A673 (cell line): ENCODE measurements at regions not wholly inside any gene's neighbourhood (a gene's known extent, or its start where the extent isn't known, plus 50 kb on each side); places are given as distances from the start of the nearest gene placed in this dataset.
A peak's percentile ranks its signal among the peaks of the same experiment; 100 is the strongest.

Experiments
- BruUV-seq: library from RNA; stranded (reverse); fragments of 400-500 nt; replicated peaks from 2 replicates; lab custom pipeline; 2021; lab: Mats Ljungman, UMichigan
- CTCF ChIA-PET: fragments of 300-600 bp; sonication (Branson Sonifier 250); formaldehyde crosslinking; loops from one replicate; lab custom pipeline; 2022; ENCODE audit warnings: antibody characterized with exemption; lab: Charles Lee
- POLR2A ChIA-PET: fragments of 300-600 bp; sonication (Branson Sonifier 250); formaldehyde crosslinking; loops from one replicate; lab custom pipeline; 2022; ENCODE audit warnings: antibody characterized with exemption; ENCODE audit not compliant: low non-redundant PET; lab: Charles Lee
- DNase-seq: peaks from one replicate; pipeline ENCODE4 v3.0.0-alpha.2; 2015; ENCODE audit warnings: low spot score
- H3K27ac ChIP-seq: fragments of 200-600 bp; sonication (generic); 2 replicates; pipeline ENCODE4 v1.5.1; 2016; ENCODE audit warnings: mixed run types, low read depth, mild to moderate bottlenecking, mixed read lengths, antibody characterized with exemption, low read length; ENCODE audit not compliant: poor library complexity, severe bottlenecking
- H3K27me3 ChIP-seq: fragments of 200-600 bp; sonication (generic); replicated peaks from 2 replicates; pipeline ENCODE4 v1.6.1; 2017; ENCODE audit warnings: mixed run types, low read depth, mild to moderate bottlenecking, mixed read lengths, antibody characterized with exemption, low read length; ENCODE audit not compliant: insufficient read depth, poor library complexity
- H3K36me3 ChIP-seq: fragments of 200-600 bp; sonication (generic); 2 replicates; pipeline ENCODE4 v1.6.1; 2016; ENCODE audit warnings: mixed run types, mild to moderate bottlenecking, mixed read lengths, antibody characterized with exemption, low read length; ENCODE audit not compliant: insufficient read depth, poor library complexity, severe bottlenecking
- H3K4me1 ChIP-seq: fragments of 200-600 bp; sonication (generic); 2 replicates; pipeline ENCODE4 v1.6.1; 2017; ENCODE audit warnings: mixed run types, mild to moderate bottlenecking, mixed read lengths, antibody characterized with exemption, low read length; ENCODE audit not compliant: insufficient read depth, poor library complexity, severe bottlenecking
- H3K4me3 ChIP-seq: fragments of 200-600 bp; sonication (generic); 2 replicates; pipeline ENCODE4 v1.5.1; 2016; ENCODE audit warnings: low read depth, mixed run types, mild to moderate bottlenecking, mixed read lengths, low read length; ENCODE audit not compliant: poor library complexity, severe bottlenecking
- H3K9me3 ChIP-seq: fragments of 200-600 bp; sonication (generic); 2 replicates; pipeline ENCODE4 v1.6.1; 2016; ENCODE audit warnings: mixed run types, low read depth, mild to moderate bottlenecking, mixed read lengths, antibody characterized with exemption, low read length; ENCODE audit not compliant: poor library complexity, severe bottlenecking
- CTCF ChIP-seq: fragments of 300-800, 200-600 bp; sonication (generic); conservative IDR thresholded peaks from 2 replicates; pipeline ENCODE4 v1.5.1; 2017; ENCODE audit warnings: low read depth, mild to moderate bottlenecking, antibody characterized with exemption, low read length, moderate library complexity, mixed read lengths
- EZH2 ChIP-seq: fragments of 200-600 bp; sonication (generic); IDR thresholded peaks from 2 replicates; pipeline ENCODE4 v1.6.1; 2017; ENCODE audit warnings: borderline replicate concordance, low read depth, mild to moderate bottlenecking, mixed read lengths, antibody characterized with exemption, low read length; ENCODE audit not compliant: poor library complexity, severe bottlenecking
- intact Hi-C: fragments of 100-400 bp; cut with micrococcal nuclease; formaldehyde crosslinking; loops from one replicate; pipeline ENCODE4 v1.10.0; 2022; ENCODE audit not compliant: unreplicated experiment

GRCh38 chr10:121071901-121072300 is 220.7 kb downstream of the WDR11 start:
- ChIA-PET CTCF (no interaction called here), POLR2A (no interaction called here)
- intact Hi-C loops, result no loop called here
- BruUV-seq, result no TSS peak
- no peak overlapping the region for H3K27ac ChIP-seq
- no peaks in the 10 kb centered on the region for H3K27me3 ChIP-seq
- no peak overlapping the region for H3K4me3 ChIP-seq
- no peaks in the 10 kb centered on the region for H3K36me3 ChIP-seq
- TF ChIP-seq CTCF, result no peak
- H3K9me3 ChIP-seq, result no peaks in the 10 kb centered on the region
- DNase-seq, result no peak
- no peaks in the 10 kb centered on the region for H3K4me1 ChIP-seq

GRCh38 chr10:121073728-121074127 is 222.6 kb downstream of the WDR11 start:
- no peaks in the 10 kb centered on the region for H3K4me1 ChIP-seq
- CTCF ChIA-PET, result interaction anchor here (0.7 kb wide), 1 partner anchor 31 kb away, joined by 3 read pairs; no protein-coding TSS in a partner anchor
- no TSS peak for BruUV-seq
- H3K9me3 ChIP-seq, result no peaks in the 10 kb centered on the region
- POLR2A ChIA-PET, result no interaction called here
- TF ChIP-seq CTCF (no peak), EZH2 (no peak)
- no peak overlapping the region for H3K4me3 ChIP-seq
- no peak overlapping the region for H3K27ac ChIP-seq
- intact Hi-C loops, result no loop called here
- no peaks in the 10 kb centered on the region for H3K27me3 ChIP-seq
- no peaks in the 10 kb centered on the region for H3K36me3 ChIP-seq
- DNase-seq, result no peak

- Histone ChIP-seq H3K27me3 (no peaks in the 10 kb centered on the region), H3K4me3 (no peak overlapping the region), H3K4me1 (peaks cover 14% of the 10 kb centered on the region), H3K36me3 (no peaks in the 10 kb centered on the region), H3K27ac (no peak overlapping the region), H3K9me3 (no peaks in the 10 kb centered on the region)
- intact Hi-C loops, result no loop called here
- ChIA-PET CTCF (no interaction called here), POLR2A (no interaction called here)
- BruUV-seq, result no TSS peak
- peak; percentile 25 for DNase-seq
- TF ChIP-seq EZH2, result no peak
- TF ChIP-seq CTCF, result no peak
These were observed 225.9 kb downstream of the WDR11 start for GRCh38 chr10:121076776-121077715.
